ENCODE measurements at regions not wholly inside any gene's neighbourhood (a gene's known extent, or its start where the extent isn't known, plus 50 kb on each side); places are given as distances from the start of the nearest gene placed in this dataset.

DNA sequence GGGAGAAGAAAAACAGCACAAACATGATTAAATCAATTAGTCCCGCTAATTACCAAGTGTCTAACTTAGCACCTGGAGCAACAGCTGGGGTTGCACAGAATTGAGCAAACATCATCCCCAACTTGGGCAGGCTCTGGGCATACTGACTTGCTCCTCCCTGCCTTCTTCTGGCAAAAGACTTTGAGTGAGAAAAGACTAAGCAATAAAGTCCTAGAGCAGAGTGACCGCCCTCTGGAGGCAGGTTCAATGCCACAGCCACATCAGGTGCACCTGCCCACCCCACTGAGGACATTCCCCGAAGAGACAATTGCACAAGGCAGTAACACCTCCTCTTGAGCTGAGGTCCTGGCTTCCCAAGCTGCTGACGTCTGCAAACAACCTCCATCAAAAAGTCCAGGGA lies 358.3 kb downstream of the SOX9 start:
- H3K36me3 ChIP-seq (ENCODE audit: insufficient read depth): no peaks in the 10 kb centered on the region
- H3K4me2 ChIP-seq: no peak overlapping the region
- peaks cover 18% of the 10 kb centered on the region for H3K9me2 ChIP-seq (ENCODE audit: insufficient read depth)
- no peaks in the 10 kb centered on the region; the same call in 1 of the 2 replicates for H3F3A ChIP-seq (replicated peaks; ENCODE audit: low read depth)
- H3K36me3 Mint-ChIP-seq (ENCODE audit: low read depth): peaks cover 15% of the 10 kb centered on the region
- no peaks in the 10 kb centered on the region for H4K20me1 ChIP-seq (replicated peaks; ENCODE audit: insufficient read depth)
- DNase-seq (ENCODE audit: low spot score) (peak; percentile 29), ATAC-seq (no peak)
- peaks cover 31% of the 10 kb centered on the region for H3K4me1 ChIP-seq (ENCODE audit: insufficient read depth)
- H3K4me1 Mint-ChIP-seq: peaks cover 41% of the 10 kb centered on the region
- H3K4me3 ChIP-seq: no peak overlapping the region
- H3K27me3 Mint-ChIP-seq (ENCODE audit: insufficient read depth, low read depth, poor library complexity): peaks cover 13% of the 10 kb centered on the region
- TF ChIP-seq, protein P1, sequence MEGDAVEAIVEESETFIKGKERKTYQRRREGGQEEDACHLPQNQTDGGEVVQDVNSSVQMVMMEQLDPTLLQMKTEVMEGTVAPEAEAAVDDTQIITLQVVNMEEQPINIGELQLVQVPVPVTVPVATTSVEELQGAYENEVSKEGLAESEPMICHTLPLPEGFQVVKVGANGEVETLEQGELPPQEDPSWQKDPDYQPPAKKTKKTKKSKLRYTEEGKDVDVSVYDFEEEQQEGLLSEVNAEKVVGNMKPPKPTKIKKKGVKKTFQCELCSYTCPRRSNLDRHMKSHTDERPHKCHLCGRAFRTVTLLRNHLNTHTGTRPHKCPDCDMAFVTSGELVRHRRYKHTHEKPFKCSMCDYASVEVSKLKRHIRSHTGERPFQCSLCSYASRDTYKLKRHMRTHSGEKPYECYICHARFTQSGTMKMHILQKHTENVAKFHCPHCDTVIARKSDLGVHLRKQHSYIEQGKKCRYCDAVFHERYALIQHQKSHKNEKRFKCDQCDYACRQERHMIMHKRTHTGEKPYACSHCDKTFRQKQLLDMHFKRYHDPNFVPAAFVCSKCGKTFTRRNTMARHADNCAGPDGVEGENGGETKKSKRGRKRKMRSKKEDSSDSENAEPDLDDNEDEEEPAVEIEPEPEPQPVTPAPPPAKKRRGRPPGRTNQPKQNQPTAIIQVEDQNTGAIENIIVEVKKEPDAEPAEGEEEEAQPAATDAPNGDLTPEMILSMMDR (conservative IDR thresholded peaks at IDR 0.05; ENCODE audit: low read depth in 2 of 2): peak; percentile 43 to 66
- no peak for TF ChIP-seq CREB1 (CRISPR knock-in tag; IDR thresholded peaks at IDR 0.05; ENCODE audit: low read depth)
- TF ChIP-seq, protein P2, sequence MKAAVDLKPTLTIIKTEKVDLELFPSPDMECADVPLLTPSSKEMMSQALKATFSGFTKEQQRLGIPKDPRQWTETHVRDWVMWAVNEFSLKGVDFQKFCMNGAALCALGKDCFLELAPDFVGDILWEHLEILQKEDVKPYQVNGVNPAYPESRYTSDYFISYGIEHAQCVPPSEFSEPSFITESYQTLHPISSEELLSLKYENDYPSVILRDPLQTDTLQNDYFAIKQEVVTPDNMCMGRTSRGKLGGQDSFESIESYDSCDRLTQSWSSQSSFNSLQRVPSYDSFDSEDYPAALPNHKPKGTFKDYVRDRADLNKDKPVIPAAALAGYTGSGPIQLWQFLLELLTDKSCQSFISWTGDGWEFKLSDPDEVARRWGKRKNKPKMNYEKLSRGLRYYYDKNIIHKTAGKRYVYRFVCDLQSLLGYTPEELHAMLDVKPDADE (IDR thresholded peaks at IDR 0.05): no peak
- no peak for TF ChIP-seq ZNF114 (CRISPR knock-in tag; IDR thresholded peaks at IDR 0.05)
- TF ChIP-seq, protein P3, sequence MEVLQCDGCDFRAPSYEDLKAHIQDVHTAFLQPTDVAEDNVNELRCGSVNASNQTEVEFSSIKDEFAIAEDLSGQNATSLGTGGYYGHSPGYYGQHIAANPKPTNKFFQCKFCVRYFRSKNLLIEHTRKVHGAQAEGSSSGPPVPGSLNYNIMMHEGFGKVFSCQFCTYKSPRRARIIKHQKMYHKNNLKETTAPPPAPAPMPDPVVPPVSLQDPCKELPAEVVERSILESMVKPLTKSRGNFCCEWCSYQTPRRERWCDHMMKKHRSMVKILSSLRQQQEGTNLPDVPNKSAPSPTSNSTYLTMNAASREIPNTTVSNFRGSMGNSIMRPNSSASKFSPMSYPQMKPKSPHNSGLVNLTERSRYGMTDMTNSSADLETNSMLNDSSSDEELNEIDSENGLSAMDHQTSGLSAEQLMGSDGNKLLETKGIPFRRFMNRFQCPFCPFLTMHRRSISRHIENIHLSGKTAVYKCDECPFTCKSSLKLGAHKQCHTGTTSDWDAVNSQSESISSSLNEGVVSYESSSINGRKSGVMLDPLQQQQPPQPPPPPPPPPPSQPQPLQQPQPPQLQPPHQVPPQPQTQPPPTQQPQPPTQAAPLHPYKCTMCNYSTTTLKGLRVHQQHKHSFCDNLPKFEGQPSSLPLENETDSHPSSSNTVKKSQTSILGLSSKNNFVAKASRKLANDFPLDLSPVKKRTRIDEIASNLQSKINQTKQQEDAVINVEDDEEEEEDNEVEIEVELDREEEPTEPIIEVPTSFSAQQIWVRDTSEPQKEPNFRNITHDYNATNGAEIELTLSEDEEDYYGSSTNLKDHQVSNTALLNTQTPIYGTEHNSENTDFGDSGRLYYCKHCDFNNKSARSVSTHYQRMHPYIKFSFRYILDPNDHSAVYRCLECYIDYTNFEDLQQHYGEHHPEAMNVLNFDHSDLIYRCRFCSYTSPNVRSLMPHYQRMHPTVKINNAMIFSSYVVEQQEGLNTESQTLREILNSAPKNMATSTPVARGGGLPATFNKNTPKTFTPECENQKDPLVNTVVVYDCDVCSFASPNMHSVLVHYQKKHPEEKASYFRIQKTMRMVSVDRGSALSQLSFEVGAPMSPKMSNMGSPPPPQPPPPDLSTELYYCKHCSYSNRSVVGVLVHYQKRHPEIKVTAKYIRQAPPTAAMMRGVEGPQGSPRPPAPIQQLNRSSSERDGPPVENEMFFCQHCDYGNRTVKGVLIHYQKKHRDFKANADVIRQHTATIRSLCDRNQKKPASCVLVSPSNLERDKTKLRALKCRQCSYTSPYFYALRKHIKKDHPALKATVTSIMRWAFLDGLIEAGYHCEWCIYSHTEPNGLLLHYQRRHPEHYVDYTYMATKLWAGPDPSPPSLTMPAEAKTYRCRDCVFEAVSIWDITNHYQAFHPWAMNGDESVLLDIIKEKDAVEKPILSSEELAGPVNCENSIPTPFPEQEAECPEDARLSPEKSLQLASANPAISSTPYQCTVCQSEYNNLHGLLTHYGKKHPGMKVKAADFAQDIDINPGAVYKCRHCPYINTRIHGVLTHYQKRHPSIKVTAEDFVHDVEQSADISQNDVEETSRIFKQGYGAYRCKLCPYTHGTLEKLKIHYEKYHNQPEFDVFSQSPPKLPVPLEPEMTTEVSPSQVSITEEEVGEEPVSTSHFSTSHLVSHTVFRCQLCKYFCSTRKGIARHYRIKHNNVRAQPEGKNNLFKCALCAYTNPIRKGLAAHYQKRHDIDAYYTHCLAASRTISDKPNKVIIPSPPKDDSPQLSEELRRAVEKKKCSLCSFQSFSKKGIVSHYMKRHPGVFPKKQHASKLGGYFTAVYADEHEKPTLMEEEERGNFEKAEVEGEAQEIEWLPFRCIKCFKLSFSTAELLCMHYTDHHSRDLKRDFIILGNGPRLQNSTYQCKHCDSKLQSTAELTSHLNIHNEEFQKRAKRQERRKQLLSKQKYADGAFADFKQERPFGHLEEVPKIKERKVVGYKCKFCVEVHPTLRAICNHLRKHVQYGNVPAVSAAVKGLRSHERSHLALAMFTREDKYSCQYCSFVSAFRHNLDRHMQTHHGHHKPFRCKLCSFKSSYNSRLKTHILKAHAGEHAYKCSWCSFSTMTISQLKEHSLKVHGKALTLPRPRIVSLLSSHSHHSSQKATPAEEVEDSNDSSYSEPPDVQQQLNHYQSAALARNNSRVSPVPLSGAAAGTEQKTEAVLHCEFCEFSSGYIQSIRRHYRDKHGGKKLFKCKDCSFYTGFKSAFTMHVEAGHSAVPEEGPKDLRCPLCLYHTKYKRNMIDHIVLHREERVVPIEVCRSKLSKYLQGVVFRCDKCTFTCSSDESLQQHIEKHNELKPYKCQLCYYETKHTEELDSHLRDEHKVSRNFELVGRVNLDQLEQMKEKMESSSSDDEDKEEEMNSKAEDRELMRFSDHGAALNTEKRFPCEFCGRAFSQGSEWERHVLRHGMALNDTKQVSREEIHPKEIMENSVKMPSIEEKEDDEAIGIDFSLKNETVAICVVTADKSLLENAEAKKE (CRISPR knock-in tag; IDR thresholded peaks at IDR 0.05): no peak
- H3K9me3 Mint-ChIP-seq: peaks cover 27% of the 10 kb centered on the region; the same call in 2 of the 3 replicates
- H3K4me3 Mint-ChIP-seq: no peak overlapping the region
- H3K27me3 ChIP-seq (ENCODE audit: insufficient read depth): no peaks in the 10 kb centered on the region
- H3K27ac Mint-ChIP-seq: no peak overlapping the region
- no peak overlapping the region for H2AFZ ChIP-seq
- no peaks in the 10 kb centered on the region for H3K79me2 ChIP-seq (replicated peaks; ENCODE audit: insufficient read depth)
- no peak overlapping the region for H3K27ac ChIP-seq (ENCODE audit: low read depth)

Measured in GM23338 (cell line).